ENCODE measurements at regions not wholly inside any gene's neighbourhood (a gene's known extent, or its start where the extent isn't known, plus 50 kb on each side); places are given as distances from the start of the nearest gene placed in this dataset.

DNA sequence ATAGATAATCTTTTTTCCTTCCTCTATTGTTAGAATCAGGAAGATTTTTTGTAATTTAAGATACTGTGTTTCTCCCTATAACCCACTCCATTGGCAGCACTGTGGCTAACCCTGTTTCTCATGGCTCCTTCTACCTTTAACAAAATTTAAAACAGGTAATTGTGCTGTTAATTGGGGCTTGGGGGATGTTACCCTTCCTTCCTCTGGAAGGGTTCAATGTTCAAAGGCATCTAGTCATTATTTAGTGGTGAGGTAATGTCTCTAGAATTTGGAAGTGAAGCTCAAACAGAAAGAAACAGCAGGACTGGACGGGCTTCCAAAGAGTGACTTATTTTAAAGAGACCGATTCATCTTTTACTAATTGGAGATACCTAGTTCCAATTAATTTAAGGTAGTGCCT lies 166.4 kb downstream of the TRIML1 start:
- H3K4me1 Mint-ChIP-seq (ENCODE audit: low read depth, unreplicated experiment), result peaks cover under 1% of the 10 kb centered on the region
- no TSS peak for BruUV-seq (replicated peaks)
- intact Hi-C loops (cut with micrococcal nuclease; ENCODE audit: unreplicated experiment), result no loop called here

DNA sequence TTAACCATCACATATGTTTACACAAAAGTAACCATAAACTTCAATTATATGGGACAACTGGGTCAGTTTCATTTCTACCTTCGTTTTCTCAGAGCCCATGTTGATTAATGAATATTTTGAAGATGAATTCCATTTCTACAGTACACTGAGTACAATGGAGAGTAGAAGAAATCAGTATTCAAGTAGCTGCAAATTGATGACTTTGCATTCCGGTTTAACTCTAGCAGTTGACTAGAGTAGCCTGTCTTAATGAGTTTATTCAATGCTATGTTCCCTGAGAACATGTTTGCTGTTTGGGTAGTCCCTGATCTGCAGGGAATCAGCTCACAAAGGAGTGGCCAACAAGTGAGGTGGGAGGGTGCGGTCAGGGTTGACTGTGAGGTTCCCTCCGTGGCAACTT lies 168.3 kb downstream of the TRIML1 start:
- DNase-seq, result no peak
- Mint-ChIP-seq H3K27me3 (ENCODE audit: unreplicated experiment) (no peaks in the 10 kb centered on the region), H3K27ac (ENCODE audit: unreplicated experiment) (no peak overlapping the region), H3K4me1 (ENCODE audit: low read depth, unreplicated experiment) (no peaks in the 10 kb centered on the region), H3K9me3 (ENCODE audit: low read depth, unreplicated experiment) (no peaks in the 10 kb centered on the region), H3K4me3 (ENCODE audit: low read depth, unreplicated experiment) (no peak overlapping the region), H3K36me3 (ENCODE audit: insufficient read depth, unreplicated experiment) (no peaks in the 10 kb centered on the region)
- intact Hi-C loops (cut with micrococcal nuclease; ENCODE audit: unreplicated experiment), result no loop called here
- TF ChIP-seq, protein P1, sequence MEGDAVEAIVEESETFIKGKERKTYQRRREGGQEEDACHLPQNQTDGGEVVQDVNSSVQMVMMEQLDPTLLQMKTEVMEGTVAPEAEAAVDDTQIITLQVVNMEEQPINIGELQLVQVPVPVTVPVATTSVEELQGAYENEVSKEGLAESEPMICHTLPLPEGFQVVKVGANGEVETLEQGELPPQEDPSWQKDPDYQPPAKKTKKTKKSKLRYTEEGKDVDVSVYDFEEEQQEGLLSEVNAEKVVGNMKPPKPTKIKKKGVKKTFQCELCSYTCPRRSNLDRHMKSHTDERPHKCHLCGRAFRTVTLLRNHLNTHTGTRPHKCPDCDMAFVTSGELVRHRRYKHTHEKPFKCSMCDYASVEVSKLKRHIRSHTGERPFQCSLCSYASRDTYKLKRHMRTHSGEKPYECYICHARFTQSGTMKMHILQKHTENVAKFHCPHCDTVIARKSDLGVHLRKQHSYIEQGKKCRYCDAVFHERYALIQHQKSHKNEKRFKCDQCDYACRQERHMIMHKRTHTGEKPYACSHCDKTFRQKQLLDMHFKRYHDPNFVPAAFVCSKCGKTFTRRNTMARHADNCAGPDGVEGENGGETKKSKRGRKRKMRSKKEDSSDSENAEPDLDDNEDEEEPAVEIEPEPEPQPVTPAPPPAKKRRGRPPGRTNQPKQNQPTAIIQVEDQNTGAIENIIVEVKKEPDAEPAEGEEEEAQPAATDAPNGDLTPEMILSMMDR (IDR thresholded peaks at IDR 0.05; ENCODE audit: unreplicated experiment), result no peak
- CTCF ChIA-PET, result interaction anchor here (0.6 kb wide), 2 partner anchors 29 to 639 kb away, joined by 3 read pairs; no protein-coding TSS in a partner anchor
- BruUV-seq (replicated peaks), result no TSS peak

More for the DNA sequence above, 166.4 kb downstream of the TRIML1 start:
- TF ChIP-seq, protein P1 (IDR thresholded peaks at IDR 0.05; ENCODE audit: unreplicated experiment), result no peak
- Mint-ChIP-seq H3K36me3 (ENCODE audit: insufficient read depth, unreplicated experiment) (no peaks in the 10 kb centered on the region), H3K27me3 (ENCODE audit: unreplicated experiment) (no peaks in the 10 kb centered on the region), H3K9me3 (ENCODE audit: low read depth, unreplicated experiment) (no peaks in the 10 kb centered on the region), H3K4me3 (ENCODE audit: low read depth, unreplicated experiment) (no peak overlapping the region), H3K27ac (ENCODE audit: unreplicated experiment) (no peak overlapping the region)
- CTCF ChIA-PET, result no interaction called here
- no peak for DNase-seq

DNA sequence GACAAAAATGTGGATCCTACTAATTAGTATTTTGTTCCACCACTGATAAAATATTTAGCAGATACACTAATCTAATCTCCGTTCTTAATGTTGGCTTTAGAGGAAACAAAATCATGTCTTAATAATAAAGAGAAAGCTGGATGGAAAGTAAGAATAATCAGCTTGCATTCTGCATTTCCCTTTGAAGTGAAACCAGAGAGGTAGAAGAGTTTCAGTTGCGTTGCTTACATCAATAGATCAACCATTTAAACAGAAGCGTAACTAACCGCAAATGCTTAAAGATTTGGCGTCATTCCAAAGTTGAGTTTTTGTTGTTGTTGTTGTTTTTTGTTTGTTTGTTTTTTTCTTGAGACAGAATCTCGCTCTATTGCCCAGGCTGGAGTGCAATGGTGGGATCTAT lies 168.9 kb downstream of the TRIML1 start:
- Mint-ChIP-seq H3K4me1 (ENCODE audit: low read depth, unreplicated experiment) (no peaks in the 10 kb centered on the region), H3K27ac (ENCODE audit: unreplicated experiment) (no peak overlapping the region), H3K36me3 (ENCODE audit: insufficient read depth, unreplicated experiment) (no peaks in the 10 kb centered on the region), H3K4me3 (ENCODE audit: low read depth, unreplicated experiment) (no peak overlapping the region), H3K9me3 (ENCODE audit: low read depth, unreplicated experiment) (no peaks in the 10 kb centered on the region), H3K27me3 (ENCODE audit: unreplicated experiment) (no peaks in the 10 kb centered on the region)
- CTCF ChIA-PET, result interaction anchor here (0.6 kb wide), 1 partner anchor 28 kb away, joined by 3 read pairs; no protein-coding TSS in a partner anchor
- BruUV-seq (replicated peaks), result no TSS peak
- intact Hi-C loops (cut with micrococcal nuclease; ENCODE audit: unreplicated experiment), result no loop called here
- DNase-seq, result no peak
- TF ChIP-seq, protein P1 (IDR thresholded peaks at IDR 0.05; ENCODE audit: unreplicated experiment), result no peak

DNA sequence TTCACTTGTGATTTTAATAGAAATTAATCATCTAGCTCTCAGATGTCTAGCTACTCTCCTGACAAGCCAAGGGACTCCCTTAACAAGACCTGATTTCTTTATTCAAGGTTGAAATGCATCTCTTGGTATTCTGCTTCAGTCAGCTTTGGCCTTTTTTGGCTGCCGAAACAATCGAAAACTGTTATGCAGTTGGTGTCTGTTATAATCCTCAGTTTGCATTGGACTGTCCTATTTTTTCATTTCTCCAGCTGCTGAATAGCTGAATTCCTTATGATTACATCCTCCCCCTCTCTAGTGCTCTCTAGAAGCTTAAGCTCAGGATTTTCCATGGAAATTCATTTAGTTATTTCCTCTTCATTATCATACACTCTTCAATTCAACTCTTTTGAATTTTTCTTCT lies 177.2 kb downstream of the TRIML1 start:
- TF ChIP-seq, protein P1 (IDR thresholded peaks at IDR 0.05; ENCODE audit: unreplicated experiment), result no peak
- Mint-ChIP-seq H3K4me3 (ENCODE audit: low read depth, unreplicated experiment) (no peak overlapping the region), H3K27ac (ENCODE audit: unreplicated experiment) (no peak overlapping the region), H3K4me1 (ENCODE audit: low read depth, unreplicated experiment) (no peaks in the 10 kb centered on the region), H3K27me3 (ENCODE audit: unreplicated experiment) (no peaks in the 10 kb centered on the region), H3K9me3 (ENCODE audit: low read depth, unreplicated experiment) (peaks cover 3% of the 10 kb centered on the region), H3K36me3 (ENCODE audit: insufficient read depth, unreplicated experiment) (no peaks in the 10 kb centered on the region)
- DNase-seq, result no peak
- BruUV-seq (replicated peaks), result no TSS peak
- CTCF ChIA-PET, result no interaction called here
- intact Hi-C loops (cut with micrococcal nuclease; ENCODE audit: unreplicated experiment), result no loop called here
